Muscle of leg (tissue), 3 donors: ENCODE measurements at regions not wholly inside any gene's neighbourhood (a gene's known extent, or its start where the extent isn't known, plus 50 kb on each side); places are given as distances from the start of the nearest gene placed in this dataset.

ENCODE experiments used
- DNase-seq: peaks from one replicate; pipeline ENCODE4 v3.0.0; 2013
- H3K27ac ChIP-seq: one replicate; pipeline ENCODE4 v1.5.1; 2013; ENCODE audit warnings: mild to moderate bottlenecking, low read length, control low read depth
- H3K27me3 ChIP-seq: one replicate; pipeline ENCODE4 v1.6.1; 2013; ENCODE audit warnings: low read length; ENCODE audit not compliant: control insufficient read depth, insufficient read depth
- H3K36me3 ChIP-seq: one replicate; pipeline ENCODE4 v1.6.1; 2013; ENCODE audit warnings: low read length; ENCODE audit not compliant: control insufficient read depth, insufficient read depth
- H3K4me1 ChIP-seq: one replicate; pipeline ENCODE4 v1.6.1; 2013; ENCODE audit warnings: low read length; ENCODE audit not compliant: control insufficient read depth, insufficient read depth
- H3K4me3 ChIP-seq: one replicate; pipeline ENCODE4 v1.5.1; 2013; ENCODE audit warnings: low read length, control low read depth
- H3K9me3 ChIP-seq: replicated peaks from 2 replicates; pipeline ENCODE4 v1.6.1; 2013; ENCODE audit warnings: low read depth, low read length; ENCODE audit not compliant: control insufficient read depth
- WGBS: methylation state at CpG from one replicate; pipeline ENCODE4 v1.1.5; 2013; ENCODE audit warnings: missing lambda C conversion rate; ENCODE audit not compliant: insufficient coverage; 5-methylcytosine and 5-hydroxymethylcytosine counted together

DNA sequence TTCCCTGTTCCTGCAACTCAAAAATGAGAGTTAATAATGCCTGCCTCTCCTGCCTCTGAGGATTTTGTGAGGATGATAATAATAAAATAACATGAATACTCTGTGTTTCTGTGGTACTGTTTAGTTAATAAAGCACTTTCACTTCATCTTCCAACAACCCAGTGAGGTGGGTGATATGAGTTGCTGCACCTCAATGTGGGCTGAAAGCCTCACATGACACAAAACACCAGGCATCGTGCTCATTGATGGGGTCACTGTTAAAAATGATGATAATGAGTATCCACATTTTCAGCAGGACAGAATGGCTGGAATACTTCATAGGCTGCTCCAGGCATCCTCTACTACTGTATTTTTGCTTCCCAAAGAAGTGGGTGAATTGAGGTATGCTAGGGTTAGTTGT is 222.8 kb upstream of the NRP1 start:
- no peaks in the 10 kb centered on the region for H3K27me3 ChIP-seq
- no peak for DNase-seq
- H3K4me1 ChIP-seq: peaks cover 10% of the 10 kb centered on the region
- no CpG with 5 or more reads among the region's 1 CpG for WGBS
- H3K4me3 ChIP-seq: no peak overlapping the region
- no peaks in the 10 kb centered on the region for H3K36me3 ChIP-seq
- H3K9me3 ChIP-seq: no peaks in the 10 kb centered on the region
- no peak overlapping the region for H3K27ac ChIP-seq

- no peak for DNase-seq
- no peaks in the 10 kb centered on the region for H3K9me3 ChIP-seq
- no peaks in the 10 kb centered on the region for H3K27me3 ChIP-seq
- WGBS: 69% methylated on average over 6 of the region's 11 CpGs
- H3K36me3 ChIP-seq: no peaks in the 10 kb centered on the region
- peaks cover 10% of the 10 kb centered on the region for H3K4me1 ChIP-seq
- H3K27ac ChIP-seq: no peak overlapping the region
- no peak overlapping the region for H3K4me3 ChIP-seq
Measured at GRCh38 chr10:33556620-33557019, 222.2 kb upstream of the NRP1 start.

DNA sequence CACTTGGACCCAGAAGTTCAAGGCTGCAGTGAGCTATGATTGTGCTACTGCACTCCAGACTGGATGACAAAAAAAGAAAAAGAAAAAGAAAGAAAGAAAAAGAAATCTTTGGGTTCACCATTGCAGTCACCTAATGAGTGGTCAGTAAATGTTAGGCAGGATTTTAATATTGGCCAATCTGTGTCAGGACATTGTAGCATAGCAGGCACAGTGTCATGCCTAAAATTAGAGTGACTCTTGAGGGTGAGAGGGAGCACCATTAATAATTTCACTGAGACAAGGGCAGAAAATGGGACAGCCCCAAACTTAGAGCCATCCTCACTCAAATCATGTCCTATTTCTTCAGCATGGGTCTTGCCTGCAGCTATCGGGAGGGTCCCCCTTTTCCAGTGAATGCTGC is 221.6 kb upstream of the NRP1 start:
- Histone ChIP-seq H3K9me3 (no peaks in the 10 kb centered on the region), H3K4me1 (peaks cover 10% of the 10 kb centered on the region), H3K4me3 (no peak overlapping the region), H3K27ac (no peak overlapping the region), H3K36me3 (no peaks in the 10 kb centered on the region), H3K27me3 (no peaks in the 10 kb centered on the region)
- DNase-seq: no peak
- 90% methylated on average over 1 of the region's 1 CpG for WGBS

DNA sequence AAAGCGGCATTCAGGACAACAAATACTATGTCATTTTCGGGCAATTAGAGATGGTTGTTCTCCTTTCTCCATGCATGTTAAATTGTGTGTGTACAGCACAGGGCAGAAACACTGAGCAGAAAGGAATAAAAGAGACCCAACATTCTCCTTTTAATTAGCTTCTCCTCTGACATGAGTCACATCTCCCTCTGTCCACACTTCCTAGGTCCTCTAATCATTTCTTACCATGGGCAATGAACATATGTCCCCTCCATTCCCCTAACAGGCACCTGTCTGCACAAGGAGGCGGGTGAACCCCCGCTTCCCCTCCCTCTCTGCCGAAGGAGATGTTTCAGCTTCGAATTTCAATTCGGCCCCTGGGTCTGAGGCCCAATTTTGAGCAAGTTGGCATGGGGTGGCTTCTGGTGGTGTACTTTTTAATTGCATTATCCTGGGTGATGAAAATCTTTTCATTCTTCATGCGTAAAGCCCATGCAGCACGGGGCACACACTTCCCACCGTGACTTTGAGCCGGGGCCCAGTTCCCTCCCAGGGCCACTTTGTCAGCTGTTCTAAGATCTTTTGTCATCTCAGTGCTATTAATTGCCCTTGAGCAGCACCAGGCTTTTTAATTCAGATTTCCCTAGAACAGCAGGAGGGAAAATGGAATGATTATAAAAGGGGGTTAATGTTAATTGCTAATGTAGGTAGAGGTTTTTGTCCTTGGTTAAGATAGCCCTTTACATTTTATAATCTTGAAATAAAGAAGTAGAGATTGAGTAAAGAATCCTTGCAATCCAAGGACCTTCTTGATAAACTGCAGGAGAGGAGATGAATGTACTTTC is 219.5 kb upstream of the NRP1 start:
- 64% methylated on average over 5 of the region's 11 CpGs for WGBS
- no peaks in the 10 kb centered on the region for H3K36me3 ChIP-seq
- no peak overlapping the region for H3K4me3 ChIP-seq
- no peak overlapping the region for H3K27ac ChIP-seq
- DNase-seq: no peak
- H3K9me3 ChIP-seq: no peaks in the 10 kb centered on the region
- peaks cover 8% of the 10 kb centered on the region for H3K4me1 ChIP-seq
- no peaks in the 10 kb centered on the region for H3K27me3 ChIP-seq

- Histone ChIP-seq H3K9me3 (no peaks in the 10 kb centered on the region), H3K4me1 (peaks cover 4% of the 10 kb centered on the region), H3K36me3 (no peaks in the 10 kb centered on the region), H3K27me3 (no peaks in the 10 kb centered on the region), H3K27ac (no peak overlapping the region), H3K4me3 (no peak overlapping the region)
- DNase-seq: peak; percentile 28
- WGBS: no CpG with 5 or more reads among the region's 4 CpGs
Measured at GRCh38 chr10:33552290-33552689, 217.8 kb upstream of the NRP1 start.

GRCh38 chr10:33550811-33551210 is 216.3 kb upstream of the NRP1 start:
- Histone ChIP-seq H3K4me1 (no peaks in the 10 kb centered on the region), H3K4me3 (no peak overlapping the region), H3K27ac (no peak overlapping the region), H3K9me3 (no peaks in the 10 kb centered on the region), H3K27me3 (no peaks in the 10 kb centered on the region), H3K36me3 (no peaks in the 10 kb centered on the region)
- DNase-seq: no peak
- 60% methylated on average over 1 of the region's 1 CpG for WGBS

DNA sequence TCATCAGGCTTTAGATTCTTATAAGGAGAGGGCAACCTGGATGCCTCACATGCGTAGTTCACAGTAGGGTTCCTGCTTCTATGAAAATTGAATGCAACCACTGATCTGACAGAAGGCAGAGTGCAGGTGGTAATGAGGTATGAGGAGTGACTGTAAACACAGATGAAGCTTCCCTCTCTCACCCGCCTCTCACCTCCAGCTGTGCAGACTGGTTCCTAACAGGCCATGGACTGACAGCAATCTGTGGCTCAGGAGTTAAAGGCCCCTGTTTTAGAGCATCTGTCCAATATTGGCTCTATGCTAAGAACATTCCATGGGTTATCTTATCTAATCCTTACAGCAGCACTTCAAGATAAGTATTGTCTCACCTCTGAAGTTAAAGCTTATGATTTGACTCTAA is 213.5 kb upstream of the NRP1 start:
- no CpG with 5 or more reads among the region's 2 CpGs for WGBS
- Histone ChIP-seq H3K9me3 (no peaks in the 10 kb centered on the region), H3K4me3 (no peak overlapping the region), H3K36me3 (no peaks in the 10 kb centered on the region), H3K4me1 (no peaks in the 10 kb centered on the region), H3K27me3 (no peaks in the 10 kb centered on the region), H3K27ac (no peak overlapping the region)
- DNase-seq: no peak

- H3K27me3 ChIP-seq: no peaks in the 10 kb centered on the region
- H3K9me3 ChIP-seq: no peaks in the 10 kb centered on the region
- no peaks in the 10 kb centered on the region for H3K4me1 ChIP-seq
- H3K27ac ChIP-seq: no peak overlapping the region
- H3K36me3 ChIP-seq: no peaks in the 10 kb centered on the region
- WGBS: no CpG with 5 or more reads among the region's 1 CpG
- H3K4me3 ChIP-seq: no peak overlapping the region
- no peak for DNase-seq
Measured at GRCh38 chr10:33546031-33546430, 211.6 kb upstream of the NRP1 start.

DNA sequence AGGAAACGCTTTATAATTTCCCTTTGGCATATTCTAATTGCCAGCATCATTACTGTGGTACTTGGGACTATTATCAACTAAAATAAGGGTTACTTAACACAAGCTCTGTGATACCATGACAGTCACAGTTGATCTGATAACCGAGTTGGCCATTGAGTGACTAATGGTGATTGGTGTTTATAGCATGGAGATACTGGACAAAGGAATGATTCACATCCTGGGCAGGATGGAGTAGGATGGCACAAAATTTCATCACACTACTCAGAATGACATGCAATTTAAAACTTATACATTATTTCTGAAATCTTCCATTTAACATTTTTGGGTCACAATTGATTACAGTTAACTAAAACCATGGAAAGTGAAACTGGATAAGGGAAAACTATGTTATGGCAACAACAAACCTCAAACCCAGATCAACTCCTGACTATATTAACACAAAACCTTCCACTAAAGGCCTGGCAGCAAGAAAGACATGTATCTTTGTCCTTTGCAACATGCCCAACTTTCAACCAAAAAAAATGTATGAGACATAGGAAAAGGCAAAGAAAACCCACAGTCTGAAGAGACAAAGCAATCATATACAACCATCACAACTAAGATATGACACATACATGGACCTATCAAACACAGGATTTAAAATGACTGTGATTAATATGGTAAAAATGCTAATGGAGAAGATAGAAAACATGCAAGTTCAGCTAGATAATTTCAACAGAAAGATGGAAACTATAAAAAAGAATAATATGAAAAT is 208.5 kb upstream of the NRP1 start:
- Histone ChIP-seq H3K9me3 (no peaks in the 10 kb centered on the region), H3K27ac (no peak overlapping the region), H3K27me3 (no peaks in the 10 kb centered on the region), H3K4me1 (no peaks in the 10 kb centered on the region), H3K36me3 (no peaks in the 10 kb centered on the region), H3K4me3 (no peak overlapping the region)
- no peak for DNase-seq
- no CpG with 5 or more reads among the region's 2 CpGs for WGBS

GRCh38 chr10:33539116-33539515 is 204.6 kb upstream of the NRP1 start:
- no peaks in the 10 kb centered on the region for H3K36me3 ChIP-seq
- H3K27me3 ChIP-seq: no peaks in the 10 kb centered on the region
- no peak overlapping the region for H3K4me3 ChIP-seq
- DNase-seq: no peak
- whole genome bisulfite sequencing: no CpG with 5 or more reads among the region's 4 CpGs
- H3K27ac ChIP-seq: no peak overlapping the region
- H3K4me1 ChIP-seq: no peaks in the 10 kb centered on the region
- H3K9me3 ChIP-seq: no peaks in the 10 kb centered on the region
